Subcutaneous abdominal adipose tissue (tissue), 5 donors: ENCODE measurements at regions not wholly inside any gene's neighbourhood (a gene's known extent, or its start where the extent isn't known, plus 50 kb on each side); places are given as distances from the start of the nearest gene placed in this dataset.

Source experiments
- H3K27ac ChIP-seq: one replicate; pipeline ENCODE4 v1.7.0; 2013; ENCODE audit warnings: low read depth, mild to moderate bottlenecking, inconsistent platforms, low read length, moderate library complexity
- H3K27me3 ChIP-seq, 5 donors: one replicate each; pipeline ENCODE4 v1.7.0; 2013; ENCODE audit warnings: low read length in 5 of 5, inconsistent platforms in 1 of 5; ENCODE audit not compliant: control insufficient read depth in 5 of 5, insufficient read depth in 4 of 5
- H3K36me3 ChIP-seq, 5 donors: one replicate each; pipeline ENCODE4 v1.7.0; 2013; ENCODE audit warnings: low read length in 5 of 5; ENCODE audit not compliant: control insufficient read depth in 5 of 5, insufficient read depth in 5 of 5
- H3K4me1 ChIP-seq, 5 donors: one replicate each; pipeline ENCODE4 v1.7.0; 2013; ENCODE audit warnings: low read length in 5 of 5, mild to moderate bottlenecking in 3 of 5, moderate library complexity in 1 of 5; ENCODE audit not compliant: control insufficient read depth in 5 of 5, insufficient read depth in 5 of 5
- H3K4me3 ChIP-seq, 5 donors: one replicate each; pipeline ENCODE4 v1.7.0; 2013; ENCODE audit warnings: low read length in 5 of 5, low read depth in 1 of 5
- H3K9ac ChIP-seq, 5 donors: one replicate each; pipeline ENCODE4 v1.7.0; 2013; ENCODE audit warnings: low read length in 5 of 5, mild to moderate bottlenecking in 4 of 5, moderate library complexity in 3 of 5
- H3K9me3 ChIP-seq, 5 donors: one replicate each; pipeline ENCODE4 v1.7.0; 2013; ENCODE audit warnings: low read length in 5 of 5; ENCODE audit not compliant: control insufficient read depth in 5 of 5
- donor health status: healthy.
- donor health status: healthy.
- donor health status: healthy.
- donor health status: healthy.
- donor health status: healthy.

GRCh38 chr17:22654447-22654846 is 962.1 kb downstream of the KCNJ18 start:
- no peak overlapping the region for H3K9ac ChIP-seq
- no peaks in the 10 kb centered on the region for H3K36me3 ChIP-seq
- peaks cover 0 to 2% (median 0%) of the 10 kb centered on the region in 5 donors for H3K9me3 ChIP-seq
- H3K27ac ChIP-seq = no peak overlapping the region
- no peaks in the 10 kb centered on the region for H3K4me1 ChIP-seq
- no peak overlapping the region for H3K4me3 ChIP-seq
- H3K27me3 ChIP-seq = no peaks in the 10 kb centered on the region

GRCh38 chr17:22669721-22670120 is 977.4 kb downstream of the KCNJ18 start:
- Histone ChIP-seq H3K27ac (no peak overlapping the region), H3K36me3 (no peaks in the 10 kb centered on the region), H3K9ac (no peak overlapping the region), H3K27me3 (no peaks in the 10 kb centered on the region), H3K9me3 (peaks cover 0 to 7% (median 0%) of the 10 kb centered on the region in 5 donors), H3K4me3 (no peak overlapping the region), H3K4me1 (peaks cover 0 to 2% (median 0%) of the 10 kb centered on the region in 5 donors)

GRCh38 chr17:22671110-22671509 is 978.8 kb downstream of the KCNJ18 start:
- Histone ChIP-seq H3K27ac (no peak overlapping the region), H3K36me3 (no peaks in the 10 kb centered on the region), H3K4me3 (no peak overlapping the region), H3K9me3 (peaks cover 0 to 7% (median 0%) of the 10 kb centered on the region in 5 donors), H3K27me3 (no peaks in the 10 kb centered on the region), H3K4me1 (peaks cover 0 to 2% (median 0%) of the 10 kb centered on the region in 5 donors), H3K9ac (no peak overlapping the region)

- H3K27me3 ChIP-seq = no peaks in the 10 kb centered on the region
- H3K9me3 ChIP-seq = peaks cover 0 to 33% (median 10%) of the 10 kb centered on the region in 5 donors
- no peak overlapping the region for H3K9ac ChIP-seq
- H3K36me3 ChIP-seq = no peaks in the 10 kb centered on the region
- peaks cover 0 to 2% (median 0%) of the 10 kb centered on the region in 5 donors for H3K4me1 ChIP-seq
- no peak overlapping the region for H3K27ac ChIP-seq
- H3K4me3 ChIP-seq = peak overlapping the region in 1 of 5 donors; percentile 33
Observed at GRCh38 chr17:22692066-22692805, 999.9 kb downstream of the KCNJ18 start.

- H3K4me3 ChIP-seq = no peak overlapping the region
- H3K36me3 ChIP-seq = no peaks in the 10 kb centered on the region
- no peak overlapping the region for H3K9ac ChIP-seq
- no peak overlapping the region for H3K27ac ChIP-seq
- H3K27me3 ChIP-seq = no peaks in the 10 kb centered on the region
- peaks cover 0 to 33% (median 10%) of the 10 kb centered on the region in 5 donors for H3K9me3 ChIP-seq
- peaks cover 0 to 2% (median 0%) of the 10 kb centered on the region in 5 donors for H3K4me1 ChIP-seq
Observed at GRCh38 chr17:22692806-22693171, 1000.5 kb downstream of the KCNJ18 start.

- H3K9me3 ChIP-seq = peaks cover 0 to 41% (median 14%) of the 10 kb centered on the region in 5 donors
- no peak overlapping the region for H3K4me3 ChIP-seq
- no peak overlapping the region for H3K9ac ChIP-seq
- H3K4me1 ChIP-seq = peaks cover 0 to 2% (median 0%) of the 10 kb centered on the region in 5 donors
- H3K36me3 ChIP-seq = no peaks in the 10 kb centered on the region
- no peaks in the 10 kb centered on the region for H3K27me3 ChIP-seq
- H3K27ac ChIP-seq = no peak overlapping the region
Observed at GRCh38 chr17:22694362-22695227, 1002.3 kb downstream of the KCNJ18 start.

- Histone ChIP-seq H3K4me3 (no peak overlapping the region), H3K9me3 (peaks cover 0 to 41% (median 14%) of the 10 kb centered on the region in 5 donors), H3K4me1 (peaks cover 0 to 2% (median 0%) of the 10 kb centered on the region in 5 donors), H3K27me3 (no peaks in the 10 kb centered on the region), H3K27ac (no peak overlapping the region), H3K36me3 (no peaks in the 10 kb centered on the region), H3K9ac (no peak overlapping the region)
Observed at GRCh38 chr17:22695228-22695619, 1002.9 kb downstream of the KCNJ18 start.

- peaks cover 0 to 6% (median 0%) of the 10 kb centered on the region in 5 donors for H3K27me3 ChIP-seq
- peaks cover 0 to 22% (median 5%) of the 10 kb centered on the region in 5 donors for H3K9me3 ChIP-seq
- no peak overlapping the region for H3K27ac ChIP-seq
- H3K36me3 ChIP-seq = no peaks in the 10 kb centered on the region
- H3K9ac ChIP-seq = no peak overlapping the region
- no peak overlapping the region for H3K4me3 ChIP-seq
- H3K4me1 ChIP-seq = no peaks in the 10 kb centered on the region
Observed at GRCh38 chr17:22703204-22703603, 1010.9 kb downstream of the KCNJ18 start.

GRCh38 chr17:22703786-22704441 is 1011.6 kb downstream of the KCNJ18 start:
- Histone ChIP-seq H3K27ac (no peak overlapping the region), H3K4me3 (no peak overlapping the region), H3K9me3 (peaks cover 0 to 15% (median under 1%) of the 10 kb centered on the region in 5 donors), H3K9ac (no peak overlapping the region), H3K36me3 (no peaks in the 10 kb centered on the region), H3K27me3 (peaks cover 0 to 6% (median 0%) of the 10 kb centered on the region in 5 donors), H3K4me1 (no peaks in the 10 kb centered on the region)
